H1 (cell line): ENCODE measurements at regions not wholly inside any gene's neighbourhood (a gene's known extent, or its start where the extent isn't known, plus 50 kb on each side); places are given as distances from the start of the nearest gene placed in this dataset.

Experiments
- CHD7 ChIP-seq: fragments of 300-600 bp; sonication (generic); IDR thresholded peaks from 2 replicates; pipeline ENCODE4 v1.7.1; 2012; ENCODE audit warnings: low read length, moderate library complexity, mild to moderate bottlenecking, inconsistent platforms; ENCODE audit not compliant: insufficient replicate concordance
- CTBP2 ChIP-seq: IDR thresholded peaks from 2 replicates; pipeline ENCODE4 v1.7.0; 2011; ENCODE audit warnings: borderline replicate concordance, mild to moderate bottlenecking, moderate library complexity, mixed read lengths, low read length; ENCODE audit not compliant: insufficient read depth, insufficient read length
- HDAC2 ChIP-seq, 2 experiments: fragments of 300-600 bp in 1 of 2; sonication (generic) in 1 of 2; IDR thresholded peaks; 2 replicates each; pipeline ENCODE4 v1.6.1; 2011 to 2012; ENCODE audit warnings: low read depth in 2 of 2, low read length in 2 of 2, mild to moderate bottlenecking in 2 of 2, moderate library complexity in 2 of 2, borderline replicate concordance in 1 of 2, inconsistent platforms in 1 of 2
- SRF ChIP-seq: IDR thresholded peaks from 2 replicates; pipeline ENCODE4 v1.6.1; 2011; ENCODE audit warnings: mild to moderate bottlenecking, low read depth, low read length, moderate library complexity
- TCF12 ChIP-seq: IDR thresholded peaks from 2 replicates; pipeline ENCODE4 v1.6.1; 2011; ENCODE audit warnings: low read depth, mild to moderate bottlenecking, low read length

GRCh38 chr16:6375465-6376075 is 957.1 kb upstream of the RBFOX1 start (continued):
- no peak for TF ChIP-seq CHD7
- TF ChIP-seq HDAC2 (IDR thresholded peaks at IDR 0.05; ENCODE audit: borderline replicate concordance in 1 of 2, low read depth in 2 of 2, low read length in 2 of 2), result no peak
- no peak for TF ChIP-seq TCF12
- no peak for TF ChIP-seq SRF
- no peak for TF ChIP-seq CTBP2
